ENCODE measurements at regions not wholly inside any gene's neighbourhood (a gene's known extent, or its start where the extent isn't known, plus 50 kb on each side); places are given as distances from the start of the nearest gene placed in this dataset.

- DNase-seq: no peak
- H3K4me3 ChIP-seq (ENCODE audit: low read length in 3 of 3): no peak overlapping the region
- no peaks in the 10 kb centered on the region for H3K9me3 ChIP-seq (ENCODE audit: control insufficient read depth in 2 of 3, insufficient read depth in 1 of 3, low read length in 3 of 3)
- H3K27me3 ChIP-seq (ENCODE audit: control insufficient read depth, insufficient read depth, low read length): no peaks in the 10 kb centered on the region
- no peaks in the 10 kb centered on the region for H3K4me1 ChIP-seq (ENCODE audit: control insufficient read depth in 2 of 3, insufficient read depth in 2 of 3, low read depth in 1 of 3, low read length in 3 of 3)
- H3K9ac ChIP-seq (ENCODE audit: low read length in 3 of 3): no peak overlapping the region
- intact Hi-C loops (cut with DNase I): no loop called here
- no peak overlapping the region for H3K27ac ChIP-seq (ENCODE audit: low read depth in 2 of 2, low read length in 2 of 2)
- no peak for FAIRE-seq
- H3K36me3 ChIP-seq (ENCODE audit: control insufficient read depth in 2 of 3, insufficient read depth in 3 of 3, low read length in 3 of 3): no peaks in the 10 kb centered on the region
- no peak for TF ChIP-seq CTCF (IDR thresholded peaks at IDR 0.05; ENCODE audit: borderline replicate concordance, extremely low read depth, insufficient read depth)
Observed at GRCh38 chr1:219281831-219282230, 108.2 kb downstream of the LYPLAL1 start.

- no peaks in the 10 kb centered on the region for H3K36me3 ChIP-seq (ENCODE audit: control insufficient read depth in 2 of 3, insufficient read depth in 3 of 3, low read length in 3 of 3)
- no peak for DNase-seq
- no peak for FAIRE-seq
- intact Hi-C loops (cut with DNase I): no loop called here
- H3K27me3 ChIP-seq (ENCODE audit: control insufficient read depth, insufficient read depth, low read length): no peaks in the 10 kb centered on the region
- no peak overlapping the region for H3K4me3 ChIP-seq (ENCODE audit: low read length in 3 of 3)
- no peak overlapping the region for H3K27ac ChIP-seq (ENCODE audit: low read depth in 2 of 2, low read length in 2 of 2)
- no peaks in the 10 kb centered on the region for H3K4me1 ChIP-seq (ENCODE audit: control insufficient read depth in 2 of 3, insufficient read depth in 2 of 3, low read depth in 1 of 3, low read length in 3 of 3)
- H3K9me3 ChIP-seq (ENCODE audit: control insufficient read depth in 2 of 3, insufficient read depth in 1 of 3, low read length in 3 of 3): no peaks in the 10 kb centered on the region
- no peak overlapping the region for H3K9ac ChIP-seq (ENCODE audit: low read length in 3 of 3)
- TF ChIP-seq CTCF (IDR thresholded peaks at IDR 0.05; ENCODE audit: borderline replicate concordance, extremely low read depth, insufficient read depth): no peak
Observed at GRCh38 chr1:219279017-219279770, 105.5 kb downstream of the LYPLAL1 start.

GRCh38 chr1:219278288-219278687 lies 104.6 kb downstream of the LYPLAL1 start:
- H3K9ac ChIP-seq (ENCODE audit: low read length in 3 of 3): no peak overlapping the region
- no peaks in the 10 kb centered on the region for H3K27me3 ChIP-seq (ENCODE audit: control insufficient read depth, insufficient read depth, low read length)
- H3K4me1 ChIP-seq (ENCODE audit: control insufficient read depth in 2 of 3, insufficient read depth in 2 of 3, low read depth in 1 of 3, low read length in 3 of 3): no peaks in the 10 kb centered on the region
- H3K27ac ChIP-seq (ENCODE audit: low read depth in 2 of 2, low read length in 2 of 2): no peak overlapping the region
- DNase-seq (no peak), FAIRE-seq (no peak)
- intact Hi-C loops (cut with DNase I): no loop called here
- no peak for TF ChIP-seq CTCF (IDR thresholded peaks at IDR 0.05; ENCODE audit: borderline replicate concordance, extremely low read depth, insufficient read depth)
- H3K36me3 ChIP-seq (ENCODE audit: control insufficient read depth in 2 of 3, insufficient read depth in 3 of 3, low read length in 3 of 3): no peaks in the 10 kb centered on the region
- H3K9me3 ChIP-seq (ENCODE audit: control insufficient read depth in 2 of 3, insufficient read depth in 1 of 3, low read length in 3 of 3): no peaks in the 10 kb centered on the region
- no peak overlapping the region for H3K4me3 ChIP-seq (ENCODE audit: low read length in 3 of 3)

Data from kidney (tissue), 13 donors.